Neural progenitor cell (in vitro differentiated cells): ENCODE measurements at regions not wholly inside any gene's neighbourhood (a gene's known extent, or its start where the extent isn't known, plus 50 kb on each side); places are given as distances from the start of the nearest gene placed in this dataset.

Source experiments
- EZH2 ChIP-seq: fragments of 200-600 bp; sonication (generic); IDR thresholded peaks from 2 replicates; pipeline ENCODE4 v1.6.1; 2017; ENCODE audit warnings: antibody characterized with exemption, mild to moderate bottlenecking, moderate library complexity
- EZH2phosphoT487 ChIP-seq: fragments of 200-600 bp; sonication (generic); IDR thresholded peaks from 2 replicates; pipeline ENCODE4 v1.6.1; 2017; ENCODE audit warnings: antibody characterized with exemption
- TF ChIP-seq, protein P1 (sequence below): fragments of 200-600 bp; sonication (generic); IDR thresholded peaks from 2 replicates; pipeline ENCODE4 v1.5.1; 2017; ENCODE audit warnings: antibody characterized with exemption, mild to moderate bottlenecking

DNA sequence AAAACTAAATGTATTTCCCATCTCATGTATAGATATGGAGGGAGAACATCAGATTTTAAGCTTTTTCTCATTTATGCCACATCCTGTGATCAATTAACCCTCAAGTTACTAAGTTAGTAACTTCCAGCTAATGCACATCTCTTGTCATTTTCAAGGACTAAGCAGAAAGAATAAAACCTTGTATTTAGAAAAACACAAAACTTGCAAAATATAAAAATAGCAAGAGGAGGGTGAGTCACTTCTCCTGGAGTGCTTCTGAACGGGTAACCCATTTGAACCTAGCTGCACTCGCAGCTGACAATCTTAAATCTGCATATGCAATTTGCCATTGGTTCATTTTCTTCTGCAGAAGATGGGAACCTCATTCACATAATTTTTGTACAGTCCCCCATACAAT, 500.5 kb downstream of the SETD4 start:
- TF ChIP-seq, protein P1, sequence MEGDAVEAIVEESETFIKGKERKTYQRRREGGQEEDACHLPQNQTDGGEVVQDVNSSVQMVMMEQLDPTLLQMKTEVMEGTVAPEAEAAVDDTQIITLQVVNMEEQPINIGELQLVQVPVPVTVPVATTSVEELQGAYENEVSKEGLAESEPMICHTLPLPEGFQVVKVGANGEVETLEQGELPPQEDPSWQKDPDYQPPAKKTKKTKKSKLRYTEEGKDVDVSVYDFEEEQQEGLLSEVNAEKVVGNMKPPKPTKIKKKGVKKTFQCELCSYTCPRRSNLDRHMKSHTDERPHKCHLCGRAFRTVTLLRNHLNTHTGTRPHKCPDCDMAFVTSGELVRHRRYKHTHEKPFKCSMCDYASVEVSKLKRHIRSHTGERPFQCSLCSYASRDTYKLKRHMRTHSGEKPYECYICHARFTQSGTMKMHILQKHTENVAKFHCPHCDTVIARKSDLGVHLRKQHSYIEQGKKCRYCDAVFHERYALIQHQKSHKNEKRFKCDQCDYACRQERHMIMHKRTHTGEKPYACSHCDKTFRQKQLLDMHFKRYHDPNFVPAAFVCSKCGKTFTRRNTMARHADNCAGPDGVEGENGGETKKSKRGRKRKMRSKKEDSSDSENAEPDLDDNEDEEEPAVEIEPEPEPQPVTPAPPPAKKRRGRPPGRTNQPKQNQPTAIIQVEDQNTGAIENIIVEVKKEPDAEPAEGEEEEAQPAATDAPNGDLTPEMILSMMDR, result no peak
- TF ChIP-seq EZH2phosphoT487 (no peak), EZH2 (no peak)
